Vagina (tissue), 2 donors: ENCODE measurements at regions not wholly inside any gene's neighbourhood (a gene's known extent, or its start where the extent isn't known, plus 50 kb on each side); places are given as distances from the start of the nearest gene placed in this dataset.

Source experiments
- DNase-seq, 2 donors: peaks; one replicate each; pipeline ENCODE4 v3.0.0-alpha.2; 2017; ENCODE audit errors: extremely low spot score in 2 of 2
- H3K27ac ChIP-seq: fragments of 200-600 bp; sonication (generic); one replicate; pipeline ENCODE4 v1.5.1; 2019
- H3K27me3 ChIP-seq: fragments of 200-600 bp; sonication (generic); one replicate; pipeline ENCODE4 v1.5.1; 2019
- H3K36me3 ChIP-seq, 2 donors: fragments of 200-600 bp; sonication (generic); one replicate each; pipeline ENCODE4 v1.5.1; 2017 to 2019
- H3K4me1 ChIP-seq: fragments of 200-600 bp; sonication (generic); one replicate; pipeline ENCODE4 v1.5.1; 2019
- H3K4me3 ChIP-seq, 2 donors: fragments of 200-600 bp; sonication (generic); 1 replicate in 1 of 2; 2 replicates in 1 of 2; pipeline ENCODE4 v1.5.1; 2016 to 2019
- H3K9me3 ChIP-seq: fragments of 200-600 bp; sonication (generic); one replicate; pipeline ENCODE4 v1.5.1; 2019
- CTCF ChIP-seq, 3 experiments: fragments of 450-650 bp in 2 of 3; fragments of 200-600 bp in 1 of 3; sonication (generic) in 1 of 3; IDR thresholded peaks; one replicate each; pipeline ENCODE4 v1.5.1; 2017 to 2019; ENCODE audit warnings: antibody characterized with exemption in 3 of 3, mild to moderate bottlenecking in 2 of 3, moderate library complexity in 2 of 3
- POLR2A ChIP-seq, 2 donors: fragments of 450-650 bp; IDR thresholded peaks; one replicate each; pipeline ENCODE4 v1.6.1; 2017; ENCODE audit warnings: antibody characterized with exemption in 2 of 2, mild to moderate bottlenecking in 2 of 2, moderate library complexity in 2 of 2
- POLR2AphosphoS5 ChIP-seq, 2 donors: sonication (generic); formaldehyde crosslinking; IDR thresholded peaks; one replicate each; pipeline ENCODE4 v1.9.0; 2017; ENCODE audit warnings: antibody characterized with exemption in 2 of 2, mild to moderate bottlenecking in 2 of 2, low read depth in 1 of 2; ENCODE audit not compliant: insufficient read depth in 1 of 2
- intact Hi-C: fragments of 100-400 bp; cut with DNase I; formaldehyde crosslinking; loops from one replicate; pipeline ENCODE4 v1.15.1; 2023

GRCh38 chr1:218867941-218868626 lies 305.6 kb upstream of the LYPLAL1 start:
- no peak for DNase-seq
- Histone ChIP-seq H3K4me3 (no peak overlapping the region), H3K36me3 (no peaks in the 10 kb centered on the region), H3K9me3 (no peaks in the 10 kb centered on the region), H3K27me3 (no peaks in the 10 kb centered on the region), H3K27ac (no peak overlapping the region), H3K4me1 (no peaks in the 10 kb centered on the region)
- intact Hi-C loops, result no loop called here
- no peak for TF ChIP-seq CTCF (IDR thresholded peaks at IDR 0.05)
- TF ChIP-seq POLR2A (IDR thresholded peaks at IDR 0.05), result no peak
- no peak for TF ChIP-seq POLR2AphosphoS5 (IDR thresholded peaks at IDR 0.05; ENCODE audit: insufficient read depth in 1 of 2, low read depth in 1 of 2)

- H3K9me3 ChIP-seq, result no peaks in the 10 kb centered on the region
- no peak overlapping the region for H3K27ac ChIP-seq
- intact Hi-C loops, result no loop called here
- no peaks in the 10 kb centered on the region for H3K4me1 ChIP-seq
- H3K36me3 ChIP-seq, result no peaks in the 10 kb centered on the region
- no peak for DNase-seq
- TF ChIP-seq POLR2AphosphoS5 (IDR thresholded peaks at IDR 0.05; ENCODE audit: insufficient read depth in 1 of 2, low read depth in 1 of 2) (no peak), CTCF (IDR thresholded peaks at IDR 0.05) (no peak), POLR2A (IDR thresholded peaks at IDR 0.05) (no peak)
- H3K27me3 ChIP-seq, result no peaks in the 10 kb centered on the region
- H3K4me3 ChIP-seq, result no peak overlapping the region
Observed at GRCh38 chr1:218869276-218869675, 304.4 kb upstream of the LYPLAL1 start.

- H3K36me3 ChIP-seq, result no peaks in the 10 kb centered on the region
- TF ChIP-seq POLR2A (IDR thresholded peaks at IDR 0.05) (no peak), POLR2AphosphoS5 (IDR thresholded peaks at IDR 0.05; ENCODE audit: insufficient read depth in 1 of 2, low read depth in 1 of 2) (no peak), CTCF (IDR thresholded peaks at IDR 0.05) (no peak)
Observed at GRCh38 chr1:218872026-218872425, 301.7 kb upstream of the LYPLAL1 start.

GRCh38 chr1:218872928-218873327 lies 300.8 kb upstream of the LYPLAL1 start:
- TF ChIP-seq POLR2A (IDR thresholded peaks at IDR 0.05) (no peak), POLR2AphosphoS5 (IDR thresholded peaks at IDR 0.05; ENCODE audit: insufficient read depth in 1 of 2, low read depth in 1 of 2) (no peak), CTCF (IDR thresholded peaks at IDR 0.05) (no peak)
- no peak overlapping the region for H3K4me3 ChIP-seq
- no peaks in the 10 kb centered on the region for H3K36me3 ChIP-seq
- H3K9me3 ChIP-seq, result no peaks in the 10 kb centered on the region
- no peaks in the 10 kb centered on the region for H3K27me3 ChIP-seq
- no peak for DNase-seq
- no peaks in the 10 kb centered on the region for H3K4me1 ChIP-seq
- intact Hi-C loops, result no loop called here
- no peak overlapping the region for H3K27ac ChIP-seq

More at GRCh38 chr1:218872026-218872425, 301.7 kb upstream of the LYPLAL1 start:
- Histone ChIP-seq H3K27ac (no peak overlapping the region), H3K9me3 (no peaks in the 10 kb centered on the region), H3K4me3 (no peak overlapping the region), H3K4me1 (no peaks in the 10 kb centered on the region), H3K27me3 (no peaks in the 10 kb centered on the region)
- DNase-seq, result no peak
- intact Hi-C loops, result no loop called here

- DNase-seq, result no peak
- TF ChIP-seq CTCF (IDR thresholded peaks at IDR 0.05), result no peak
- no peak for TF ChIP-seq POLR2A (IDR thresholded peaks at IDR 0.05)
- no peak for TF ChIP-seq POLR2AphosphoS5 (IDR thresholded peaks at IDR 0.05; ENCODE audit: insufficient read depth in 1 of 2, low read depth in 1 of 2)
- intact Hi-C loops, result no loop called here
Observed at GRCh38 chr1:218874313-218874712, 299.4 kb upstream of the LYPLAL1 start.

More at GRCh38 chr1:218874313-218874712, 299.4 kb upstream of the LYPLAL1 start:
- H3K27me3 ChIP-seq, result no peaks in the 10 kb centered on the region
- H3K36me3 ChIP-seq, result no peaks in the 10 kb centered on the region
- H3K27ac ChIP-seq, result no peak overlapping the region
- no peak overlapping the region for H3K4me3 ChIP-seq
- no peaks in the 10 kb centered on the region for H3K4me1 ChIP-seq
- no peaks in the 10 kb centered on the region for H3K9me3 ChIP-seq
